SW480 (cell line): ENCODE measurements at regions not wholly inside any gene's neighbourhood (a gene's known extent, or its start where the extent isn't known, plus 50 kb on each side); places are given as distances from the start of the nearest gene placed in this dataset.
"Not testable (repeated sequence)": the region's sequence is repeated elsewhere in the genome, so short reads cannot be mapped to it uniquely, and the experiment has no call there.

Experiments used
- DNase-seq: peaks from one replicate; pipeline ENCODE4 v3.0.0-alpha.2; 2016; ENCODE audit warnings: low spot score

DNA sequence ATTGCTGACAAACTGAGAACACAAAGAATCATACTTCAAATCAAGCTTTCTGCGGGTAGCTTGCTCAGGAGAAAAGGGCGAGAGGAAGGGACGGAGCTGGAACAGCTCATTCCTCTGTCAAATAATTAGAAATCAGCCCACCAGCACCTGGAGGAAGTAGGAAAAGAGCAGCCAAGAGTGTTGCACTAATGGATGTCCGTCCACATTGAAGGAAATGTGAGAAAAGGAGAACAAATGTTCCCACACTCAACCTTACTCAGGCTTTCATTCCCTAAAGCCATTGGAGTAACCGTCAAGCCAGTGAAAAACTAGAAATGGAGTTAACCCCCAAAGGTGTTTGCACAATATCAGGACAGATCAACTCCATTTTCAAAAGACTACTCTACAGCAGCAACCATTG is 233.0 kb upstream of the PRKD1 start:
- no peak for DNase-seq

DNA sequence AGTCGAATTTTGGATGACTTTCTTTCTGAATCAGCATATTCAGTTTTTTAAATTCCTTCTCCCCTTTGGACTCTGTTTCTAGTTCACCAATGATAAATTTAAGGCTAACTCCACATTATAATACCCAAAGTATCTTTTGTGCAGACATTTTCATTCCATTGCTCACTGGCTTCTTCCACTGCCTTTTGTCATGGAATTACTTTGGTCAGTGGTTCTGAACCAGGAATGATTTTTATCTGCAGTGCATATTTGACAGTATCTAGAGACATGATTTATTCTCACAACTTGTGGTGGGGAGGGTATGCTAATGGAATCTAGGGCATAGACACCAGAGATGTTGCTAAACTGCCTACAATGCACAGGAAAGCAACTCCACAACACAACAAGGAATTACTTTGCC is 234.4 kb upstream of the PRKD1 start:
- no peak for DNase-seq

DNA sequence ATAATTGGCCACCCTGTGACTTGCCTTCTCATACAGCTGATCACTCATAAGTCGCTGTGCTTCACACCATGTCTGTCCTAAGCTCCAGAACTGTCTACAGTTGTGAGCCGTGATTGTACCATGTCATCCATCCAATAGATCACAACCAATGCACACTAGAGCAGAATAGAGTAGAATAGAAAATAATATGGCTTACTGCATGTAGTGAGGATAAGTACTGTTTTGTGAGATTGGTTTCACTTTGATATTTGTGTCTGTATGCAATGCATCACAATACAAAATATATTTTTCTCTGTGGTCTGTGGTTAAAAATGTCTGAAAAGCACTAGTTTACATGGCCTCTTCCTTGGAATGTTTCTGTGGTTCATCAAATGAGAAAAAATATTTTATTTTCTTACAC is 237.6 kb upstream of the PRKD1 start:
- no peak for DNase-seq

DNA sequence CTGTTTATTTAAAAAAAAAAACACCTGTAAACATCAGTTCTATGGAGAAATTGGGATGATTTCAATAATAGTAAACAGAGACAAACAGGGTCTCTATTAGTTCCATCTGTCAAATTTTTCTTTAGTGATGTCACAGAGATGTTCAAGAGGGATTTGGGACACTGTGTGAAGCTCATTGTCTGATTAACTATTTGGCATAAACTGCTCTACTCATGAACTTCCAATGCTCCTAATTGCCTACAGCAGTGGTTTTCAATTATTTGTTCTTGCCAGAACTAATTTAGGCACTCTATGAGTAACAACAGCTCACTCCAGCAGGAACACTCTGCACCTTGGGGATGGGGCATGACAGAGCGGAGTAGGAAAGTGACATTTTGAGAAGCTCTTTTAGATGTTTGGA is 250.1 kb upstream of the PRKD1 start:
- no peak for DNase-seq

DNA sequence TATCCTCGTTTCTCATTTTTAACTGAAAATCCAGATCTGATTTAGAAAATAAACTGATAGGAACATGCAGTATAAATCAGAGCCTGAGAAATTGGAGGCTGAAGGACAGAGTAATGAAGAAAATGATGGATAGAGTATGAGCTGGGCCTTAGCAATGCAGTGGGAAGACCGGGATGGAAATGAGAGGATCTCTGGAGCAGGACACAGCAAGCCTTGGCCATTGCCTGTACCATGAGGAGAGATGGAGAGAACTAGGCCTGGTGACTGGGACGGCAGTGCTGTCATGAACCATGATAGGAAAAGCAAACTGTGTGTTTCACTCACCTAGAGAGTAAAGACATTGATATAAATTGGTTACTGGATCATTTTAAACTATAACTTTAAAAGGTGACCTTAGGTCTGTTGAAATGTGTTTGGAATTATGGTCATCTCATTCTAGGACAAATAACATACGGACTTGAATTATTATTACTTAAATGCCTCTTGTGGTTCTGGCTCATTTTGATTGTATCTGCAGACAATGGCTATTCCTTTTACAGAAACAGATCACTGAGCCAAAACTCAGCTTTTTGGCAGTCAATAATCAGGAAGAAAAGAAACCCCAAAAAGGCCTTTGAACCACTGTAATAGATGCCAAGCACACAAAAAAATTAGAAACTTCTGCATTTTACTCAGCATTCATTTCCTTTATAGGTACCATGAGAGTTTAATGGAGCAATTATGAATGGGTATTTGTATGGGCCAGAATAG is 251.9 kb upstream of the PRKD1 start:
- no peak for DNase-seq

DNA sequence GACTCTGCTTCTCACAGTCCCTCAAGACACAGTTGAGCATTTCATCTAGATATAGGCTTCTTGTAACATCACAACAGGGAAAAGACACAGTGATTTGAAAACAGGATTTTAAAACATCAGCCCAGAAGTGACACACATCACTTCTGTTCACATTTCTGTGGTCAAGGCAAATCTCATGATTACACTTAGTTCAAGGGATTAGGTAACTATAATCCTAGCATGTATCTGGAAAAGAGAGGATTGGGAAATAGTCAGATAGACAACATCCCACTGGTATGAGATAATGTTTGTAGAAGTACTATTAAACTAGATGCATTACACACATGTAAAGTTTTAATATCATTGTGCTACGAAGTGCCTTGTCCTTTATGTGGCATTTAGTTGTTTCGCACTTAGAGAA is 252.6 kb upstream of the PRKD1 start:
- DNase-seq = no peak

DNA sequence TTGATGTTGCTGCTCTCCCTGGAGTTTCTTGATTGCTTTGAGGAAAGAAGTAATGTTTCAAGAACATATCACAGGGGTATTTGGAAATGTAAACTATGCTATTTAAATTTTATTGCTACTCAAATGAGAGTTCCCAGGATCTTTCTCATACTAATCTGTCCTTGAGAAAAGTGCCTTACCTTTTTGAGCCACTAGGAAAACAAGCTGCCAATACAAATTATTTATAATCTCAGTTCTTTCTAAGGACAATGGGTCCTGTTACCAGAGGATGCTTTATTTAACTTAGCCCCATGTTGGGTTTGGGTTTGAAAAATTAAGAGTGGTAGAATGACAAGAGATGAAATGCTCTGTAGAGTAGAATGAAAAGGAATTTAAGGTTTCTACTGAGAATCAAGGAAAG is 258.2 kb upstream of the PRKD1 start:
- DNase-seq = no peak

DNA sequence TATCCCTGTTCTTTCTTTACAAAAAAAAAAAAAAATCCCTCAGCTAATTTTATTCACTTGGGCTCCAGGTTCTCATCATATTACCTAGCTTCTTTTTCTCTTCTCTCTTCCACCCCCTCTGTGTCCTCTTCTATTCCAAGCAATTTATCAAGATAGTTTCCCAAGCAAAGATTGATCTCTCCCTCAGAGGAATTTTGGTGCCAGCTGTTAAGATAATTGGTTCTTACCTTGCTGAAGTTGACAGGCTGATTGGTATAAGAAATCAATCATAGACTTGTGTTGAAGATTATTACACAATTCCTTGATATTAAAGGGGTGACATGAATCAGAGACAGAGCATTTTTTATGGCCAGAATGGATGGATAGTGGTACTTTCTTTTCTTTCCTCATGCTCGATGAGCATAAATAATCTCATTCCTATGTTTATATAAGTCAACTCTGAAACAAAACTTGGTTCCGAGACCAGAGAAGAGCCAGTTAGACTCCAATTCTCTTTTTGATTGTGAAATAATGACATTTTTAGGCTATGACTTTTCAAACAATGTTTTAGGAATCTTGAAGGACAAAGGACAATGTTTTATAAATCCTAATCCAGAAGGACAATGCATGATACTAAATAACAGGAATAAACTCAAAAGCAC is 264.1 kb upstream of the PRKD1 start:
- DNase-seq = no peak

DNA sequence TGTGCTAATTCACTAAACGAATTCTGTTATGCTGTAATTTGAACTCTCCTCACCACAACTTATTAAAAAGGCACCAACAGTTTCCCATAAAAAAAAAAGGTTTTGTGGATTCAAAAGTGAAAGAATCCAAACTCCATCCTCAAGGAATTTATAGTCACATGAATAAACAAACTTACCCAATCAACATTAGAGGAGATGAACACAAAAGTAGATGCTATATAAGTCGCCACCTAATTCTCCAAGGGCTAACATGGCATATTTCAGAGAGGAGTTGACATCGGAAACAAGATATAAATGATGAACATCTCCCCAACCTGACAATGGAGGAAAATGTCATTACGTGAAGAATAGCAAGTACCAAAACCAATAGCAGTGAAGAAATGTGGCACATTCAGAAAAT is 265.5 kb upstream of the PRKD1 start:
- DNase-seq = no peak

DNA sequence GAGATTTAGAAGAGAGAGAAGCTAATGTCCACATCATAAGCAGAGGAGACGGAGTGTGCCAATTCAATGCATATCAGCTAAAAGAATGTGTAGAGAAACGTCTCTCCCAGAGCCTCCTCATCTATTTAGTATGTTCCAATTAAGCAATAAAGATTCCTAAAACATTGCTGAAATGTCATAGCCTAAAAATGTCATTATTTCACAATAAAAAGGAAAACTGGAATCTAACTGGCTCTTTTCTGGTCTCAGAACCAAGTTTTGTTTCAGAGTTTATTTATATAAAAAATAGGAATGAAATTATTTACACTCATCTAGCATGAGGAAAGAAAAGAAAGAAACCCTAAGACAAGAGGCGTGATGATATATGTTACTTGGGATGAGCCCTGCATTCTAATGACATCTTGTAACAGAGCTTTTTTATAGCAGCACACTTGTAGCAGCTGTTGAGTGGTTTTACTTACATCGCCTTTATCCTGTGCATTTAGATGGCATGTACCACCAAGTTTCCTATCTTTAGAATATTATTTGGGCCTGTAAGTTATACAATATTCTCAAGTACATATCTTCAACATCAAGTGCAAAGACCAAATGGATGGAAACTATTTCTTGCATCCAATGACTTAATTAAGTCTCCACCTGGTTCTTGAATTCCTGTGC is 266.3 kb upstream of the PRKD1 start:
- no peak for DNase-seq

DNA sequence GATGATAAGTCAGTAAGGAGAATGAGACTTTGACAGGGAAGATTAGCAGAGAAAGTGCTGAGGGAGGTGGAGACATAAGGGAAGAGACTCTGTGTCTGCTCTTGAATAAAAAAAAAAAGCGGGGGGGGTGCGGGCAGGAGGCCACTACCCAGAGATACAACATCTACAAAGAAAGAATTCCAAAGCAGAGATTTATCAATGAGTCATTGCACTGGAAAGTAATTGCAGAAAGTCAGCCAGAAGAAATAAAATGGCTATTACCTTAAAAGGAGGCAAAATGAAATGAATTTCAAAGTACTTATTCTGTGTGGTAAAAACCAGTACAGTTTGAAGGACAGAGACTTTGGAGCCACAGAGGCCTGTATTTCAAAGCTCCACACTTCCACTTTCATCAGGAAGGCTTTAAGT is 267.1 kb upstream of the PRKD1 start:
- DNase-seq = no peak

DNA sequence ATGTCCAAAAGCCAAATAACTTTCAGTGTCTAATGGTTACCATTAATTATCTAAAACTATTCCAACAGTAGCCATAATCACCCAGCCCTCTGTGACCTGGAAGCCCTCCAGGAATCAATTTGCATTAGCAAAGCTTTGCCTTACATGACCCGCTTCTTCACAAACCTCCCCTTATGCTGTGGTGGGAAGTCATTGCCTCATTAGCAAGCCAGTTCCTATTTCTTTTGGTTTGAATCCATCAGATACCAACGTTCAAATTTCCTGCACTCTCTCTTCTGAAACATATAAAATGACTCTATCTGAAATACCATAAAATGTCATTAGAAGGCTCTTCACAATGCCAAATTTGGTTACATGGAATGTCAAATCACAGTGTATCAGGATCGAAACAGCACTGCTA is 268.3 kb upstream of the PRKD1 start:
- DNase-seq = no peak

DNA sequence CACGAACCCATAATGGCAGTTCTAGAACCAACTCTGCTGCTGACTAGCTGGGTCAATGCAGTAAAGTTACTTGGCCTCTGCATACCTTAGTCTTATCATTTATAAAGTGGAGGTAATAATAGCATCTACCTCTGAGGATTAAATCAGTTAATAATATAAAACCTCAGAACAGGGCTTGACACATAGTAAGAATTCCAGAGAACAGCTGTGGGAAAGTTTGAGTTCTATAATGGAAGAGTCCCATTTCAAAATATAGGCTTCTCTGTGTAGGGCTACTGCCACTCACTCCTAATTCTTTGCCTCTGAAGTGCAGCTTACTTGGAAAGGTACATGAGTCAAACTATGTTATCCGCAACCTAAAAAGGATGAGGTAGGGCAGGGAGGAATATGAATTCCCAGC is 269.2 kb upstream of the PRKD1 start:
- no peak for DNase-seq

DNA sequence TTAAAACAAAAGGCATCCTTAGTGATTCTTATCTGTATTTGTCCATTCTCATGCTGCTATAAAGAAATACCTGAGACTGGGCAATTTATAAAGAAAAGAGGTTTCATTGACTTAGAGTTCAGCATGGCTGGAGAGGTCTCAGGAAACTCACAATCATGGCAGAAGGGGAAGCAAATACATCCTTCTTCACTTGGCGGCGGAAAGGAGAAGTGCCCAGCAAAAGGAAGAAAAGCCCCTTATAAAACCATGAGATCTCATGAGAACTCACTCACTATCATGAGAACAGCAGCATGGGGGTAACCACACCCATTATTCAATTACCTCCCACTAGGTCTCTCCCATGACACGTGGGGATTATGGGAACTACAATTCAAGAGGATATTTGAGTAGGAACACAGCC is 271.1 kb upstream of the PRKD1 start:
- DNase-seq = not testable (repeated sequence)

DNA sequence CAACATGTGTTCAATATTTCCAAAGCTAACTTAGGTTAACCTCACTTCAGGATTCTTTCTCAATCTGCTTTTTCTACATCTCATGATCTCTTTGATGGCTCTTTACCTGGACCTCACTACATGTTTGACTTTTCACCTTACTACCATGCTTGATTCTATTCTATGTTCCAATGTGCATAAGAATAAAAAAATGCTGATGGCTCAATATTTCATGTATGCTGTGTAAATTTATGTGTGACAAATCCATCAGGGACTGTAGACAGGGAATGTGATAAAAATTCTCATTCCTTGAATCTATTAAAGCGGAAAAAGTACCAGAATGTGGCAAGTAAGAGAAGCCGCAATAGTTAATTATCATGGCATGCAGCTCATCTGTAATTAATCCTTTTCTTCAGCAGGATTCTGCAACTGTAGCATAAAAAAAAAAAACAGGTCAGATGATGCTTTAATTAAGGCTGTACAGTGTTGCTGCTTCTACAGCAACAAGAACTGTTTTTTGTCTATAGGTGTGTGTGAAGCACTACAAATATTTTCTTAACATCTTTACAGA is 276.9 kb upstream of the PRKD1 start:
- DNase-seq = no peak

DNA sequence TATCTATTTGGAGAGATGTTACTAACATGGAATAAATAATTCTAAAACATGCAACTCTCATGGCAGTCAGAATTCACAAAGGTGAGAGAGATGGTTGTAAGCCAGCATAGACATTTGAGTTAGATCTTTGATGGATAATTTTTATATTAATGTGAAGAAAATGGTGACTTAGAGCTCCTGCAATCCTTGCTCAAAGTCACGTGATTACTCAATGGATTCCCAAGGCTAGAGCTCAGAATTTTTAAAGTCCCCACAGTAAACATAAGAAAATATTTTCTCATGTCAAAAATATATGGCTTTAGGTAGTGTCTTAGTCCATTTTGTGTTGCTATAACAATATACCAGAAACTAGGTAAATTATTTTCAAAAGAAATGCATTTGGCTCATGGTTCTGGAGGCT is 281.5 kb upstream of the PRKD1 start:
- DNase-seq = no peak

DNA sequence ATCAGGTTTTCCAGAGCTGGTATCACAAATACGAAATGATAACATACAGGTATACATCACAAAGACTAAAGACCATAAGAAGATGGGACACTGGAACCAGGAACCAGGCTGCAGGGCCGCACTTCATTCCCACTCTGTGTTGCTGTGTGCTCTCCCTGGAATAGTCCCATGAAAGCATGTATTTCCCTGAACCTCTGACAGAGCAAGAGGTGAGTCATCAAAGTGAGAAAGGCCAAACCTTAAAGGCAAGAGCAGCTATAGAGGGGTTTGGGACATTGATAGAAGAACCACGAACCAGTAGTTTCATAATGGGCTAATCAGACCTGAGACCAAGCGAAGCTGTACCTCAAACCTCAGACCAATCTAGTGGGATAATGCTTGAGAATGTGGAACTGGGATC is 283.0 kb upstream of the PRKD1 start:
- DNase-seq = peak; percentile 11

DNA sequence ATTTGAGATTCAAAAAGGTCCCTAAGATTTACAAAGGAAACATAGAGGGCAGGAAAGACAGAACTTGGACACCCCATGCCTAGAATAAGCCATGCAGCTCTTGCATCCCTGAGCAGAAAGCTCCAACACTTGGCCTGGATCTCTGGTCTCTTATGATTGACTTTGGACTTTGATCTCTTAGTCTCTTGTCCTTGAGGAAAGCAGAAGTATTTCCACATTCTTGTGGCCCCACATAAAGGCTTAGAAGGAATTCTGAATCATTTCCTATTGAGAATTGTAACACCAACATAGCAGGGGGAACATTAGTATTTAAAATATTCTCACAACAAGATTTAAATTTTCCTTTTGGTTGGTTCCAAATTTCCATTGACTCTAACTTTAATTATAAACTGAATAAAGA is 283.7 kb upstream of the PRKD1 start:
- DNase-seq = no peak

DNA sequence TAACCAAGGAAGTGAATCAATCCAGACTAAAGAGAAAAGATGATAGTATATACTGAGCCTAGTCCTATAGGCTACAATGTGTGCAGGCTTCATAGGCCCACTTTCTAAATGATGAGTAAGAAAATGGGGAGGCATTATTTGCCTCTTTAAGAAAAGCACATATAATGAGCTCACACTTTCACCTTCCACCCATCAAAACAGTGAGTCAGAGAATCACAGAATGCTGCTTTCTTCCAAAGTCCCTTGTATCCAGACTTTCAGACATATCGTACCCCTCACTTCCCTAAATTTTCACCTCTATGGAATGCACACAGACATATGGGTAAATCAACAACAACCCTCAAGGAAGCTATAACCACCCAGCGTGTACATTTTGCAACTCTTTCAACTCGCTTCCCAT is 286.4 kb upstream of the PRKD1 start:
- no peak for DNase-seq

DNA sequence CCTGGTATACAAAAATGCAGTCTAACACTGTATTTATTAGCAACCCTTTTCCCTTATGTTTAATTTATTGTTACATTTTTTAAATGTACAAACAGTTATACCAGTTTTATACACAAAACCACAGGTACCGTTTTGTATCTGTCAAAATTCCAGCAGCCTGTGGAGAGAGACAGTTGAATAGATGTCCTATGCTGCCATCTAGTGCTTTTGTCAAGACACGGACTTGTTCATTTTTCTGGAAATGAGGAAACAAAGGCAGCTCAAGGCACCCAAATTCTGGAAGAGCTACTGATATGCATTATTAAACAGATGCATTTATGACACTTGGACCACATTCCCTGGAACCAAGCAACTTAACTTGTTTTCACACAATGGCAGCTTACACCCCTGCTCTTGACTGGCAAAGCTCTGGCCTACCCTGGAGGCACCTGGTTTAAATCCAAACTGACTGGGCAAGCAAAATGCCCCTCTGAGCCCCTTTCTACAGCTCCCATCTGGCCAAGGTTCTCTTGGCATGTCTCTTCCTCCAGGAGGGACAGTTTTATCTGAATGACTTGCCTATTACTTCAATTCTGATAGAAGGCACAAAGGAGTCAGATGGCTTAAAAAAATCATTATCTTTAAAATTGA is 286.9 kb upstream of the PRKD1 start:
- peak; percentile 33 for DNase-seq

DNA sequence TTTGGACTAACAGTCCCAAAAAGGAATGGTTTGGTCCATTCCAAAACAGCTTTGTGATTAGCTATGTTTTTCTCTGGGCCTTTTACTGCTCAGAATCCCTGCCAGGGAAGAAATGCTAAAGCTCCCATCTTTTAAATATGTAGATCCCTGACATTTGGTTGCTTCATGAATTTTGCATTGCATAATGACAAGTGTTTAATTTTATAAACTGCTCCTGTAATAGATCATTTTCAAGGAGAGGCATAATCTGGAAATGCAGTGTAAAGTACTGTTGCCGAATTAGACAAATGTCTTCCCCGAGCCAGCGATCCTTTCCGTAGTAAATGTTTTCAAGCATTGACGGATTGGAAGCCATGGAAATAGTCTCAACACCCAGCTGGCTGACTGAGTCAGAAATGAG is 291.3 kb upstream of the PRKD1 start:
- DNase-seq = no peak

DNA sequence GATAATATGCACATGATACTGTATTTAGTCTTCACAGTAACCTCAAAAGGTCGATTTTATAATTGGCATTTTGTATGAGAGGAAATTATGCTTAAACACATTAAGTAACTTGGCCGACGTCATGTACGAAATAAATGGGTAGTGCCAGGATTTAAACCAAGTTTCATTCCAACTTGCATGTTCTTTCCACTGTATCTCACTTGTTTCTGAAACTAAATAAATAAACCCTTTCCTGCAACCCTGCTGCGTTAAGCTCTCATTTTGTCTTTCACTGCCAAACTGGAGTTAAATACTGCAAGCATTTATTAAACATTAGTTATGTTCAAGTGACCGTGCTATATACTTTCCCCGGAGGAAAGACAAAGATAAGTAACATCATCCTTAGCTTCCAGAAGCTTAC is 293.9 kb upstream of the PRKD1 start:
- no peak for DNase-seq

DNA sequence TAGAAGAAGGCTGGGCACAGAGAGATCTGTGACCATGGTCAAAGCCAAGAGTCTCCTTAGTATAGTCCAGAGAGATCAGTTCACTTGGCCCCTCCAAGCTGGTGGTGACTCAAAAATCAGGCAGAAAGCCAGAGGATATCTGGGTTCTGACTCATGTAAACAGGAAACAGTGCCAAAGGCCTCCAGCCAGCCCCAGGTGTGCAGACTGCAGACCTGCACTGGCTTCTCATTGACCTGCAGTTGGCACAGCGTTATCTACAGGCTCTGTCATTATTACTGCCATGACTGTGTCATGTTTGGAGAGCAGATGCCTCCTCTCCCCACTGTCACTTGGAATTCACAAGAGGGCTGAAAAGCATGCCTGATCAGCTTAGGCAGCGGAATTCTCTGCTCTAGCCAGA is 295.7 kb upstream of the PRKD1 start:
- peak; percentile 72 for DNase-seq
